PC-3 (cell line): ENCODE measurements at regions not wholly inside any gene's neighbourhood (a gene's known extent, or its start where the extent isn't known, plus 50 kb on each side); places are given as distances from the start of the nearest gene placed in this dataset.

Experiments used
- CTCF ChIP-seq: fragments of 300-600 bp; sonication (generic); conservative IDR thresholded peaks from 2 replicates; pipeline ENCODE4 v1.5.1; 2017; ENCODE audit warnings: antibody characterized with exemption, low read depth, mild to moderate bottlenecking, low read length
- EZH2 ChIP-seq: fragments of 300-600 bp; sonication (generic); IDR thresholded peaks from one replicate; pipeline ENCODE4 v1.6.1; 2017; ENCODE audit warnings: antibody characterized with exemption, mild to moderate bottlenecking, low read length; ENCODE audit not compliant: unreplicated experiment

GRCh38 chr6:170230520-170231292, 60.2 kb downstream of the DLL1 start:
- TF ChIP-seq CTCF, result no peak
- TF ChIP-seq EZH2, result no peak
